IMR-90 (cell line): ENCODE measurements at regions not wholly inside any gene's neighbourhood (a gene's known extent, or its start where the extent isn't known, plus 50 kb on each side); places are given as distances from the start of the nearest gene placed in this dataset.

ENCODE experiments used
- ATAC-seq: fragments of 200-7000 bp; cut with Tn5 transposase; 2 replicates; pipeline ENCODE4 v1.9.1; 2020; ENCODE audit warnings: low read depth, mild to moderate bottlenecking, moderate library complexity
- BruUV-seq: library from RNA; stranded (reverse); fragments of 400-500 nt; replicated peaks from 2 replicates; lab custom pipeline; 2021; lab: Mats Ljungman, UMichigan
- CTCF ChIA-PET: fragments of 300-600 bp; formaldehyde crosslinking; extraction: SDS; loops from one replicate; lab custom pipeline; 2021; ENCODE audit warnings: antibody characterized with exemption; lab: Yijun Ruan, JAX
- POLR2A ChIA-PET: fragments of 300-600 bp; sonication (Branson Sonifier 250); formaldehyde crosslinking; loops from one replicate; lab custom pipeline; 2022; ENCODE audit warnings: antibody characterized with exemption; ENCODE audit not compliant: unreplicated experiment; lab: Charles Lee
- DNase-seq: peaks from one replicate; pipeline ENCODE4 v3.0.0; 2013
- H2AFZ ChIP-seq: replicated peaks from 2 replicates; pipeline ENCODE3; 2013; ENCODE audit warnings: low read length, mild to moderate bottlenecking; ENCODE audit not compliant: poor library complexity
- H2AK5ac ChIP-seq: 2 replicates; pipeline ENCODE4 v1.6.1; 2013; ENCODE audit warnings: low read depth, low read length, inconsistent platforms
- H2AK9ac ChIP-seq: replicated peaks from 2 replicates; pipeline ENCODE3; 2013; ENCODE audit warnings: mild to moderate bottlenecking, low read depth, low read length, moderate library complexity; ENCODE audit not compliant: poor library complexity
- H2BK120ac ChIP-seq: 2 replicates; pipeline ENCODE4 v1.6.1; 2013; ENCODE audit warnings: low read depth, low read length, inconsistent platforms
- H2BK15ac ChIP-seq: 3 replicates; pipeline ENCODE4 v1.6.1; 2013; ENCODE audit warnings: low read depth, low read length, inconsistent platforms
- H2BK20ac ChIP-seq: 2 replicates; pipeline ENCODE4 v1.6.1; 2013; ENCODE audit warnings: low read depth, mild to moderate bottlenecking, inconsistent platforms, low read length, moderate library complexity
- H2BK5ac ChIP-seq: 2 replicates; pipeline ENCODE4 v1.6.1; 2013; ENCODE audit warnings: mild to moderate bottlenecking, low read depth, low read length, inconsistent platforms; ENCODE audit not compliant: poor library complexity, severe bottlenecking
- H3K14ac ChIP-seq: replicated peaks from 2 replicates; pipeline ENCODE4 v1.6.1; 2013; ENCODE audit warnings: low read depth, low read length, inconsistent platforms
- H3K18ac ChIP-seq: 2 replicates; pipeline ENCODE4 v1.6.1; 2013; ENCODE audit warnings: low read depth, low read length, control low read depth
- H3K23ac ChIP-seq: 2 replicates; pipeline ENCODE4 v1.6.1; 2013; ENCODE audit warnings: low read depth, low read length, inconsistent platforms
- H3K27ac ChIP-seq: 2 replicates; pipeline ENCODE4 v1.5.1; 2013; ENCODE audit warnings: mild to moderate bottlenecking, control low read depth, low read length; ENCODE audit not compliant: insufficient read depth
- H3K27me3 ChIP-seq: 2 replicates; pipeline ENCODE4 v1.6.1; 2013; ENCODE audit warnings: low read length; ENCODE audit not compliant: control insufficient read depth, insufficient read depth
- H3K36me3 ChIP-seq: 2 replicates; pipeline ENCODE4 v1.6.1; 2013; ENCODE audit warnings: low read length, mixed read lengths; ENCODE audit not compliant: control insufficient read depth, insufficient read depth
- H3K4ac ChIP-seq: 2 replicates; pipeline ENCODE4 v1.6.1; 2013; ENCODE audit warnings: low read depth, low read length, inconsistent platforms
- H3K4me1 ChIP-seq: 2 replicates; pipeline ENCODE4 v1.6.1; 2013; ENCODE audit warnings: low read length, mixed read lengths; ENCODE audit not compliant: control insufficient read depth, insufficient read depth
- H3K4me2 ChIP-seq: 2 replicates; pipeline ENCODE4 v1.6.1; 2013; ENCODE audit warnings: low read depth, mild to moderate bottlenecking, control low read depth, low read length, moderate library complexity
- H3K4me3 ChIP-seq: 2 replicates; pipeline ENCODE4 v1.5.1; 2013; ENCODE audit warnings: low read depth, mild to moderate bottlenecking, control low read depth, low read length, moderate library complexity; ENCODE audit not compliant: insufficient read depth
- H3K56ac ChIP-seq: 2 replicates; pipeline ENCODE4 v1.6.1; 2013; ENCODE audit warnings: low read length, inconsistent platforms; ENCODE audit not compliant: insufficient read depth; ENCODE audit errors: extremely low read depth
- H3K79me1 ChIP-seq, 2 experiments: 2 replicates each; pipeline ENCODE4 v1.6.1; 2013; ENCODE audit warnings: low read length in 2 of 2, inconsistent platforms in 1 of 2, low read depth in 1 of 2
- H3K9ac ChIP-seq: 2 replicates; pipeline ENCODE4 v1.6.1; 2013; ENCODE audit warnings: low read depth, low read length, control low read depth
- H3K9me1 ChIP-seq: 2 replicates; pipeline ENCODE4 v1.6.1; 2013; ENCODE audit warnings: low read length, inconsistent platforms; ENCODE audit not compliant: insufficient read depth
- H3K9me3 ChIP-seq: 2 replicates; pipeline ENCODE4 v1.6.1; 2013; ENCODE audit warnings: low read length; ENCODE audit not compliant: control insufficient read depth, insufficient read depth
- H4K20me1 ChIP-seq: 2 replicates; pipeline ENCODE4 v1.6.1; 2013; ENCODE audit warnings: low read length, inconsistent platforms; ENCODE audit not compliant: insufficient read depth
- H4K5ac ChIP-seq: 2 replicates; pipeline ENCODE4 v1.6.1; 2013; ENCODE audit warnings: mild to moderate bottlenecking, low read depth, low read length, control low read depth
- H4K8ac ChIP-seq, 2 experiments: 2 replicates each; pipeline ENCODE4 v1.6.1; 2013; ENCODE audit warnings: low read depth in 2 of 2, low read length in 2 of 2, control low read depth in 1 of 2, inconsistent platforms in 1 of 2
- H4K91ac ChIP-seq: 2 replicates; pipeline ENCODE4 v1.6.1; 2013; ENCODE audit warnings: low read depth, low read length, inconsistent platforms; ENCODE audit not compliant: insufficient read depth
- BHLHE40 ChIP-seq: fragments of 150-350 bp; IDR thresholded peaks from 2 replicates; pipeline ENCODE4 v1.6.1; 2016; ENCODE audit warnings: mild to moderate bottlenecking, low read depth, low read length
- CEBPB ChIP-seq: IDR thresholded peaks from 2 replicates; pipeline ENCODE4 v1.6.1; 2012; ENCODE audit warnings: low read depth, low read length, improper control_type of control experiment
- CHD1 ChIP-seq: IDR thresholded peaks from 2 replicates; pipeline ENCODE4 v1.6.1; 2012; ENCODE audit warnings: low read depth, low read length, improper control_type of control experiment
- FOS ChIP-seq: fragments of 150-350 bp; IDR thresholded peaks from 2 replicates; pipeline ENCODE4 v1.6.1; 2016; ENCODE audit warnings: low read depth, low read length
- MAZ ChIP-seq: IDR thresholded peaks from 2 replicates; pipeline ENCODE4 v1.6.1; 2012; ENCODE audit warnings: low read depth, mild to moderate bottlenecking, low read length, improper control_type of control experiment, moderate library complexity, borderline replicate concordance
- MXI1 ChIP-seq: IDR thresholded peaks from 2 replicates; pipeline ENCODE4 v1.6.1; 2012; ENCODE audit warnings: low read depth, mild to moderate bottlenecking, low read length, moderate library complexity, borderline replicate concordance
- POLR2A ChIP-seq: IDR thresholded peaks from 2 replicates; pipeline ENCODE4 v1.6.1; 2012; ENCODE audit warnings: mild to moderate bottlenecking, low read depth, low read length
- RAD21 ChIP-seq: IDR thresholded peaks from 2 replicates; pipeline ENCODE4 v1.6.1; 2012; ENCODE audit warnings: low read length, improper control_type of control experiment
- RCOR1 ChIP-seq: IDR thresholded peaks from 2 replicates; pipeline ENCODE4 v1.6.1; 2012; ENCODE audit warnings: mild to moderate bottlenecking, low read length, improper control_type of control experiment; ENCODE audit not compliant: insufficient replicate concordance
- RFX5 ChIP-seq: IDR thresholded peaks from 2 replicates; pipeline ENCODE4 v1.8.0; 2012; ENCODE audit warnings: low read depth, mild to moderate bottlenecking, low read length, moderate library complexity
- SMC3 ChIP-seq: fragments of 150-350 bp; IDR thresholded peaks from 2 replicates; pipeline ENCODE4 v1.6.1; 2016; ENCODE audit warnings: low read depth, mild to moderate bottlenecking, antibody characterized with exemption, low read length, moderate library complexity
- WGBS, 2 experiments: methylation state at CpG; one replicate each; pipeline versions ENCODE4 v1.1.5 to v1.1.7; 2013; ENCODE audit warnings: missing lambda C conversion rate in 2 of 2; ENCODE audit not compliant: insufficient read length in 1 of 2; ENCODE audit errors: extremely low coverage in 2 of 2; 5-methylcytosine and 5-hydroxymethylcytosine counted together
- dilution Hi-C: fragments of 300-500 bp; cut with HindIII; formaldehyde crosslinking; loops from one replicate; pipeline ENCODE4 v1.14.3; 2018; ENCODE audit warnings: low sequenced_read_pairs; ENCODE audit not compliant: unreplicated experiment
- in situ Hi-C: fragments of 300-500 bp; cut with MboI; formaldehyde crosslinking; loops from 3 replicates; pipeline ENCODE4 v1.14.3; 2019; ENCODE audit warnings: low sequenced_read_pairs, inconsistent platforms, mixed read lengths
- intact Hi-C: fragments of 100-400 bp; cut with micrococcal nuclease; formaldehyde crosslinking; loops from 2 replicates; pipeline ENCODE4 v1.10.0; 2022
- TF ChIP-seq, protein P1 (sequence below): conservative IDR thresholded peaks from 2 replicates; pipeline ENCODE4 v1.5.1; 2012; ENCODE audit warnings: mild to moderate bottlenecking, low read depth, low read length, improper control_type of control experiment
- TF ChIP-seq, protein P2 (sequence below): fragments of 150-350 bp; IDR thresholded peaks from 2 replicates; pipeline ENCODE4 v1.6.1; 2016; ENCODE audit warnings: low read depth, mild to moderate bottlenecking, low read length, moderate library complexity, borderline replicate concordance
- TF ChIP-seq, protein P3 (sequence below): fragments of 150-350 bp; IDR thresholded peaks from 2 replicates; pipeline ENCODE4 v1.6.1; 2017; ENCODE audit warnings: mild to moderate bottlenecking, antibody characterized with exemption, low read length, low read depth

DNA sequence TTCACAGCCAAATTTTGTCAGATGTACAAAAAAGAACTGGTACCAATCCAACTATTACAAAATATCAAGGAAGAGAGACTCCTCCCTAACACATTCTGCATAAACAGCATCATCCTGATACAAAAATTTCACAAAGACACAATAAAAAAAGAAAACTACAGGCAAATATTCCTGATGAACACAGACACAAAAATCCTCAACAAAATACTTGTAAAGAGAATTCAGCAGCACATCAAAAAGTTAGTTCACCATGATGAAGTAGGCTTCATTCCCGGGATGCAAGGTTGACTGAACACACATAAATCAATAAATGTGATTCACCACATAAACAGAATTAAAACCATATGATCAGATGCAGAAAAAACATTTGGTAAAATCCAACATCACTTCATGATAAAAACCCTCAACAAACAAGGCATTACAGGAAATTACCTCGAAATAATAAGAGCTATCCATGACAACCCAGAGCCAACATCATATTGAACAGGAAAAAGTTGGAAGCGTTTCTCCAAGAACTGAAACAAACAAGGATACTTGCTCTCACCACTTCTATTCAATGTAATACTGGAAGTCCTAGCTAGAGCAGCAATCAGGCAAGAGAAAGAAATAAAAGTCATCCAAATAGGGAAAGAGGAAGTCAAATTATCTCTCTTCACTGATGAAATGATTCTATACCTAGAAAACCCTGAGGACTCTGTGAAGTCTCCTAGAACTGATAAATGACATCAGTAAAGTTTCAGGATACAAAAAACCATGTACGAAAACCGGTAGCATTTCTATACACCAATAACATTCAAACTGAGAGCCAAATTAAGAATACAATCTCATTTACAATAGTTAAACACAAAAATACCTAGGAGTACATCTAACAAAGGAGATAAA, 223.1 kb downstream of the REEP3 start:
- Histone ChIP-seq H3K9me1 (no peaks in the 10 kb centered on the region), H3K9ac (no peak overlapping the region), H2BK20ac (no peak overlapping the region), H3K4ac (no peak overlapping the region), H2AK5ac (no peak overlapping the region), H4K8ac (no peak overlapping the region), H3K23ac (no peak overlapping the region), H3K56ac (no peak overlapping the region), H4K20me1 (no peaks in the 10 kb centered on the region), H3K36me3 (no peaks in the 10 kb centered on the region), H3K9me3 (no peaks in the 10 kb centered on the region), H2BK5ac (no peak overlapping the region), H3K14ac (no peak overlapping the region), H4K91ac (no peak overlapping the region), H4K5ac (no peak overlapping the region), H3K27me3 (peaks cover 4% of the 10 kb centered on the region; the same call in 1 of the 2 replicates), H3K4me2 (no peak overlapping the region), H3K27ac (no peak overlapping the region), H2BK15ac (no peak overlapping the region), H2AFZ (no peak overlapping the region), H3K18ac (no peak overlapping the region), H2AK9ac (no peak overlapping the region), H2BK120ac (no peak overlapping the region), H3K4me1 (no peaks in the 10 kb centered on the region), H3K79me1 (no peaks in the 10 kb centered on the region), H3K4me3 (no peak overlapping the region)
- ChIA-PET CTCF (no interaction called here), POLR2A (no interaction called here)
- no peak for DNase-seq
- dilution Hi-C loops (no loop called here), in situ Hi-C loops (no loop called here), intact Hi-C loops (no loop called here)
- BruUV-seq: no TSS peak
- 67% methylated on average over 1 of the region's 5 CpGs; no CpG with 5 or more reads in 1 of the 2 experiments for WGBS, 2 experiments
- TF ChIP-seq CEBPB (no peak), FOS (no peak), BHLHE40 (no peak), RAD21 (no peak), CHD1 (no peak), MAZ (no peak), RCOR1 (no peak), POLR2A (no peak), RFX5 (no peak), MXI1 (no peak), SMC3 (no peak)
- TF ChIP-seq, protein P1, sequence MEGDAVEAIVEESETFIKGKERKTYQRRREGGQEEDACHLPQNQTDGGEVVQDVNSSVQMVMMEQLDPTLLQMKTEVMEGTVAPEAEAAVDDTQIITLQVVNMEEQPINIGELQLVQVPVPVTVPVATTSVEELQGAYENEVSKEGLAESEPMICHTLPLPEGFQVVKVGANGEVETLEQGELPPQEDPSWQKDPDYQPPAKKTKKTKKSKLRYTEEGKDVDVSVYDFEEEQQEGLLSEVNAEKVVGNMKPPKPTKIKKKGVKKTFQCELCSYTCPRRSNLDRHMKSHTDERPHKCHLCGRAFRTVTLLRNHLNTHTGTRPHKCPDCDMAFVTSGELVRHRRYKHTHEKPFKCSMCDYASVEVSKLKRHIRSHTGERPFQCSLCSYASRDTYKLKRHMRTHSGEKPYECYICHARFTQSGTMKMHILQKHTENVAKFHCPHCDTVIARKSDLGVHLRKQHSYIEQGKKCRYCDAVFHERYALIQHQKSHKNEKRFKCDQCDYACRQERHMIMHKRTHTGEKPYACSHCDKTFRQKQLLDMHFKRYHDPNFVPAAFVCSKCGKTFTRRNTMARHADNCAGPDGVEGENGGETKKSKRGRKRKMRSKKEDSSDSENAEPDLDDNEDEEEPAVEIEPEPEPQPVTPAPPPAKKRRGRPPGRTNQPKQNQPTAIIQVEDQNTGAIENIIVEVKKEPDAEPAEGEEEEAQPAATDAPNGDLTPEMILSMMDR: no peak
- TF ChIP-seq, protein P2, sequence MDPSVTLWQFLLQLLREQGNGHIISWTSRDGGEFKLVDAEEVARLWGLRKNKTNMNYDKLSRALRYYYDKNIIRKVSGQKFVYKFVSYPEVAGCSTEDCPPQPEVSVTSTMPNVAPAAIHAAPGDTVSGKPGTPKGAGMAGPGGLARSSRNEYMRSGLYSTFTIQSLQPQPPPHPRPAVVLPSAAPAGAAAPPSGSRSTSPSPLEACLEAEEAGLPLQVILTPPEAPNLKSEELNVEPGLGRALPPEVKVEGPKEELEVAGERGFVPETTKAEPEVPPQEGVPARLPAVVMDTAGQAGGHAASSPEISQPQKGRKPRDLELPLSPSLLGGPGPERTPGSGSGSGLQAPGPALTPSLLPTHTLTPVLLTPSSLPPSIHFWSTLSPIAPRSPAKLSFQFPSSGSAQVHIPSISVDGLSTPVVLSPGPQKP: no peak
- TF ChIP-seq, protein P3, sequence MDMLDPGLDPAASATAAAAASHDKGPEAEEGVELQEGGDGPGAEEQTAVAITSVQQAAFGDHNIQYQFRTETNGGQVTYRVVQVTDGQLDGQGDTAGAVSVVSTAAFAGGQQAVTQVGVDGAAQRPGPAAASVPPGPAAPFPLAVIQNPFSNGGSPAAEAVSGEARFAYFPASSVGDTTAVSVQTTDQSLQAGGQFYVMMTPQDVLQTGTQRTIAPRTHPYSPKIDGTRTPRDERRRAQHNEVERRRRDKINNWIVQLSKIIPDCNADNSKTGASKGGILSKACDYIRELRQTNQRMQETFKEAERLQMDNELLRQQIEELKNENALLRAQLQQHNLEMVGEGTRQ: no peak
- ATAC-seq: no peak
